HFFc6 (cell line): ENCODE measurements at regions not wholly inside any gene's neighbourhood (a gene's known extent, or its start where the extent isn't known, plus 50 kb on each side); places are given as distances from the start of the nearest gene placed in this dataset.

Experiments used
- DNase-seq: peaks from one replicate; pipeline ENCODE4 v3.0.0-alpha.2; 2018
- H3K27ac Mint-ChIP-seq: 2 replicates; pipeline ENCODE4 v1.8.0; 2020; ENCODE audit warnings: mild to moderate bottlenecking, mixed read lengths
- H3K27me3 Mint-ChIP-seq: 2 replicates; pipeline ENCODE4 v1.8.0; 2021; ENCODE audit warnings: mild to moderate bottlenecking, moderate library complexity, mixed read lengths; ENCODE audit not compliant: insufficient read depth
- H3K36me3 Mint-ChIP-seq: 2 replicates; pipeline ENCODE4 v1.8.0; 2021; ENCODE audit warnings: low read depth, mixed read lengths
- H3K4me1 Mint-ChIP-seq: 2 replicates; pipeline ENCODE4 v1.8.0; 2020; ENCODE audit warnings: low read depth, mixed read lengths
- H3K4me3 Mint-ChIP-seq: 2 replicates; pipeline ENCODE4 v1.8.0; 2020; ENCODE audit warnings: mild to moderate bottlenecking, moderate library complexity, mixed read lengths
- H3K9me3 Mint-ChIP-seq: 2 replicates; pipeline ENCODE4 v1.8.0; 2020; ENCODE audit warnings: mild to moderate bottlenecking, mixed read lengths
- CTCF ChIP-seq: fragments of 200-600 bp; sonication (generic); IDR thresholded peaks from 2 replicates; pipeline ENCODE4 v1.5.0; 2021; ENCODE audit warnings: antibody characterized with exemption, mild to moderate bottlenecking

GRCh38 chr10:78476844-78477243 is 443.2 kb downstream of the RPS24 start:
- H3K27ac Mint-ChIP-seq: no peak overlapping the region
- no peak for TF ChIP-seq CTCF
- no peak overlapping the region for H3K4me3 Mint-ChIP-seq
- DNase-seq: no peak
- H3K4me1 Mint-ChIP-seq: no peaks in the 10 kb centered on the region
- H3K36me3 Mint-ChIP-seq: no peaks in the 10 kb centered on the region
- peaks cover 35% of the 10 kb centered on the region for H3K27me3 Mint-ChIP-seq
- no peaks in the 10 kb centered on the region for H3K9me3 Mint-ChIP-seq

DNA sequence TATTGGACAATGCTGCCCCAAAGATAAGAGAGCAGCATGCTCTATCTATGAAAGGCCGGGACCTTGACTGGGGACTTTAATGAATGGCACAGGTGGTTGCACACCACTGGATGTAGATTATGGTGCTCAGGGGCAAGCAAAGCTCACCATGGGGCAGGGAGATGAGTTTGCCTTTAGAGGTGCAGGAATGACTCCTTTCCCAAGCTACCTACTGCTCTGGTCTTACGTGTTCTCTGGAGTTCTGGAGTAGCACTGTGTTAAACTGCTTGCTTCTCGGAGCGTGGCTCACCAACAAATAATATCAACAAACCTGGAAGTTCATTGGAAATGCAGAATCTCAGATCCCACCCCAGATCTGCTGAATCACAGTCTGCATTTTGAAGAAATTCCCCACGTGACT is 445.3 kb downstream of the RPS24 start:
- H3K36me3 Mint-ChIP-seq: no peaks in the 10 kb centered on the region
- TF ChIP-seq CTCF: no peak
- H3K4me1 Mint-ChIP-seq: no peaks in the 10 kb centered on the region
- H3K9me3 Mint-ChIP-seq: no peaks in the 10 kb centered on the region
- H3K27me3 Mint-ChIP-seq: peaks cover 29% of the 10 kb centered on the region
- no peak overlapping the region for H3K27ac Mint-ChIP-seq
- DNase-seq: no peak
- no peak overlapping the region for H3K4me3 Mint-ChIP-seq

- no peak for DNase-seq
- no peaks in the 10 kb centered on the region for H3K36me3 Mint-ChIP-seq
- H3K4me3 Mint-ChIP-seq: no peak overlapping the region
- TF ChIP-seq CTCF: no peak
- H3K4me1 Mint-ChIP-seq: no peaks in the 10 kb centered on the region
- H3K27me3 Mint-ChIP-seq: peaks cover 33% of the 10 kb centered on the region
- H3K9me3 Mint-ChIP-seq: no peaks in the 10 kb centered on the region
- H3K27ac Mint-ChIP-seq: no peak overlapping the region
Measured at GRCh38 chr10:78479467-78479866, 445.8 kb downstream of the RPS24 start.

GRCh38 chr10:78481842-78482241 is 448.2 kb downstream of the RPS24 start:
- no peaks in the 10 kb centered on the region for H3K36me3 Mint-ChIP-seq
- peaks cover 24% of the 10 kb centered on the region for H3K27me3 Mint-ChIP-seq
- H3K9me3 Mint-ChIP-seq: no peaks in the 10 kb centered on the region
- H3K4me3 Mint-ChIP-seq: no peak overlapping the region
- H3K4me1 Mint-ChIP-seq: no peaks in the 10 kb centered on the region
- TF ChIP-seq CTCF: no peak
- no peak for DNase-seq
- H3K27ac Mint-ChIP-seq: no peak overlapping the region

- Mint-ChIP-seq H3K9me3 (peaks cover 1% of the 10 kb centered on the region; the same call in 1 of the 2 replicates), H3K4me1 (no peaks in the 10 kb centered on the region), H3K4me3 (no peak overlapping the region), H3K27me3 (peaks cover 15% of the 10 kb centered on the region), H3K27ac (no peak overlapping the region), H3K36me3 (no peaks in the 10 kb centered on the region; the same call in 1 of the 2 replicates)
- TF ChIP-seq CTCF: no peak
- DNase-seq: no peak
Measured at GRCh38 chr10:78483641-78484040, 450.0 kb downstream of the RPS24 start.

- Mint-ChIP-seq H3K4me3 (no peak overlapping the region), H3K36me3 (peaks cover 23% of the 10 kb centered on the region), H3K27me3 (peaks cover 16% of the 10 kb centered on the region), H3K27ac (no peak overlapping the region), H3K9me3 (peaks cover 31% of the 10 kb centered on the region), H3K4me1 (peaks cover 33% of the 10 kb centered on the region)
- no peak for TF ChIP-seq CTCF
- no peak for DNase-seq
Measured at GRCh38 chr10:78489034-78489433, 455.4 kb downstream of the RPS24 start.
